Ascending aorta (tissue), 2 donors: ENCODE measurements at regions not wholly inside any gene's neighbourhood (a gene's known extent, or its start where the extent isn't known, plus 50 kb on each side); places are given as distances from the start of the nearest gene placed in this dataset.

Experiments
- DNase-seq, 2 donors: peaks; one replicate each; pipeline ENCODE4 v3.0.0-alpha.2; 2019; ENCODE audit warnings: low spot score in 2 of 2
- H3K27ac ChIP-seq, 2 donors: fragments of 200-600 bp; sonication (generic); one replicate each; pipeline ENCODE4 v1.5.1; 2016 to 2017; ENCODE audit warnings: mild to moderate bottlenecking in 1 of 2
- H3K27me3 ChIP-seq: fragments of 200-600 bp; sonication (generic); one replicate; pipeline ENCODE4 v1.5.1; 2017
- H3K36me3 ChIP-seq, 2 donors: fragments of 200-600 bp; sonication (generic); one replicate each; pipeline ENCODE4 v1.5.1; 2016
- H3K4me1 ChIP-seq, 2 donors: fragments of 200-600 bp; sonication (generic); one replicate each; pipeline ENCODE4 v1.5.1; 2016 to 2017; ENCODE audit warnings: mild to moderate bottlenecking in 1 of 2
- H3K4me3 ChIP-seq, 2 donors: fragments of 200-600 bp; sonication (generic); one replicate each; pipeline ENCODE4 v1.5.1; 2016 to 2017; ENCODE audit warnings: mild to moderate bottlenecking in 1 of 2
- H3K9me3 ChIP-seq, 2 donors: fragments of 200-600 bp; sonication (generic); one replicate each; pipeline ENCODE4 v1.5.1; 2016
- CTCF ChIP-seq, 3 experiments: fragments of 200-600 bp in 2 of 3; fragments of 450-650 bp in 1 of 3; sonication (generic) in 2 of 3; IDR thresholded peaks; one replicate each; pipeline ENCODE4 v1.5.1; 2016 to 2019; ENCODE audit warnings: antibody characterized with exemption in 3 of 3, mild to moderate bottlenecking in 1 of 3, moderate library complexity in 1 of 3
- intact Hi-C: fragments of 100-400 bp; cut with DNase I; formaldehyde crosslinking; loops from one replicate; pipeline ENCODE4 v1.15.1; 2023

DNA sequence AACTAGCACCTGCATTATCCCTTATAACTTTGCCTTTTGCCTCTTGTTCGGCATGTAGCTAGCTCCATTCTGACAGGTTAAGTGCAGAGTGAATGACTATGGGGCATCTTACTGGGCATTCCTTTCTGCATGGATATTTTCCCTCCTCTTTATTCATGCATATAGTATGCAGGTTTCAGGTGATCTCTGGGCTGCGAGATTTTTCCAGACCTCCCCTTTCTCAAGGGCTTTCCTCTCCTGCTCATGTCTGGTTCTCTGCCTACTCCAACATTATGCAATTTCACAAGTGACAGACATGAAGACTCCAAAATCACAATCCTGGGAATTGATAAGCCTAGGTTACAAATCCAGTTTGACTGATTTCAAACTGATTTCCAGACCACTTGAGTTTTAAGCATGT lies 503.8 kb downstream of the NXPH1 start:
- no peaks in the 10 kb centered on the region for H3K27me3 ChIP-seq
- no peak for DNase-seq

DNA sequence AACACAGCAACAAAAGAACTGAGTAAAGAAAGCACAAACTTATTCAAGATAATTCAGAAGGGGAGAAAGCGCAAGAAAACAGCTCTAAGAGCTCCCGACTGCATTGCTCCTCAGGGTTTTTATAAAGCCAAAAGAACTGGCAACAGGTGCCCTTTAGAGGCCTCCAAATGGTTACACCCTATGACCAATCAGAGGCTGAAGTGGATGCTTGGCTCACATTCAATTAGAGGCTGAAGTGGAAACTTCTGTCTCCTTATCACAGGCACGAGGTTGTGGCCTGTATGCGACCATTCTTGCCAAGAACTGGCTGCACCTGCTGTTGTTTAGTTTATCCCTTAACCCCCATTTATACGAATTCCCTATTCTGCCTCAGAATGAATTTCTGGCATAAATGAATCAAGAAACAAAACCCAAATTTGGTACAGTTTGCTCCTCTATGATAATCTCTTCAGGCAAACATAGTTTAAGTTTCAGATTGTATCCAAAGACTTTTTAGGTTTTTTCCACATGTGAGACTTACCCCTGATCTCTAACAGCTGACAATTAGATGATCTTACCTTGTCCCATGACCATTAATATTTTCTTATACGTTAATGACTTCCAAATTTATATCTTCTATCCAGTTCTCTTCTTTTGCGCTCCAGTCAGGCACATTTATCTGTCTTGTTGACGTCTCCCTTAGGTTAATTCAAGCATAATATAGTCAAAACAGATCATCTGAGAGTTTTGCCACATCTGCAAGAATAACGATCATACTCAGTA lies 504.8 kb downstream of the NXPH1 start:
- intact Hi-C loops: no loop called here
- no peak for TF ChIP-seq CTCF (IDR thresholded peaks at IDR 0.05)
- DNase-seq: no peak
- Histone ChIP-seq H3K4me3 (no peak overlapping the region), H3K27me3 (no peaks in the 10 kb centered on the region), H3K9me3 (no peaks in the 10 kb centered on the region), H3K4me1 (no peaks in the 10 kb centered on the region), H3K27ac (no peak overlapping the region), H3K36me3 (no peaks in the 10 kb centered on the region)

More for the DNA sequence above, 503.8 kb downstream of the NXPH1 start:
- intact Hi-C loops: no loop called here
- Histone ChIP-seq H3K4me1 (no peaks in the 10 kb centered on the region), H3K27ac (no peak overlapping the region), H3K36me3 (no peaks in the 10 kb centered on the region), H3K9me3 (no peaks in the 10 kb centered on the region), H3K4me3 (no peak overlapping the region)
- TF ChIP-seq CTCF (IDR thresholded peaks at IDR 0.05): no peak

DNA sequence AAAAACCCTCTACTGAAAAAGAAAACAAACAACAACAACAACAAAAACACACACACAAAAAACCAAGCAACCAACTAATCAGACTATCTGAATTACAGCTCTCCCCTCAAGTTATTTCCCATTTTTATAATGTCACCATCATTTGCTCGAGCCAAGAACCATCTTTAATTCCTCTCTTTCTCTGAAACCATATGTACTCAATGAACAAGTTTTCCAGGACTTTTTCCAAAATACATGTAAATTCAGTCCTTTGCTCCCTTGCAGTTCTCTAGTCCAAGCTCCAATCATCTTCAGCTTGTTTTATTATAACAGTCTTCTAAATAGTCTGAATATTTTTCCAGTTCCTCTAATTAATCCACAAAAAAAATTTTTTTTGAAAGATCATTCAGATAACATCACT lies 506.0 kb downstream of the NXPH1 start:
- no peaks in the 10 kb centered on the region for H3K27me3 ChIP-seq
- DNase-seq: no peak
- no peak for TF ChIP-seq CTCF (IDR thresholded peaks at IDR 0.05)
- H3K36me3 ChIP-seq: no peaks in the 10 kb centered on the region
- intact Hi-C loops: no loop called here
- H3K4me3 ChIP-seq: no peak overlapping the region
- H3K9me3 ChIP-seq: no peaks in the 10 kb centered on the region
- no peak overlapping the region for H3K27ac ChIP-seq
- no peaks in the 10 kb centered on the region for H3K4me1 ChIP-seq

- Histone ChIP-seq H3K4me3 (no peak overlapping the region), H3K27ac (no peak overlapping the region), H3K27me3 (no peaks in the 10 kb centered on the region), H3K36me3 (no peaks in the 10 kb centered on the region), H3K9me3 (no peaks in the 10 kb centered on the region), H3K4me1 (no peaks in the 10 kb centered on the region)
- intact Hi-C loops: no loop called here
- no peak for TF ChIP-seq CTCF (IDR thresholded peaks at IDR 0.05)
- no peak for DNase-seq
Measured at GRCh38 chr7:8963722-8964121, 530.3 kb downstream of the NXPH1 start.

DNA sequence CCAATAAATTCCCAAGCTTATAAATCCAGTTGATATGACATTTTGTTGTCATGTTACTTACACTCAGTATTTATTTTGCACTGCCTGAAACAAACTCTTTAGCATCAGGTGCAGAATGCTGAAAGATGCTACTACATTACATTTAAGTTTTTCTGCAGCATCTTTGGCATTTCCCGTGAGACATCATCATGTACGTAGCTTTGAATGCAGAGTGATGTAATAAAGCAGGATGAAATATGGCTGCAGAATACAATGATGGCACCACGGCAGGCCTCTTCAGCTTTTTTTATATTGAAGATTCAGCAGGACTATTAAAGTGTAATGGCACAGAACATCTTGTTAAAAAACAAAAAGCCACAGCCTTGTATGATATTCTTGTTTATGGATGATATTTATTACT lies 531.8 kb downstream of the NXPH1 start:
- H3K36me3 ChIP-seq: no peaks in the 10 kb centered on the region
- DNase-seq: no peak
- intact Hi-C loops: no loop called here
- H3K27ac ChIP-seq: no peak overlapping the region
- no peak overlapping the region for H3K4me3 ChIP-seq
- H3K4me1 ChIP-seq: no peaks in the 10 kb centered on the region
- no peaks in the 10 kb centered on the region for H3K27me3 ChIP-seq
- no peaks in the 10 kb centered on the region for H3K9me3 ChIP-seq
- TF ChIP-seq CTCF (IDR thresholded peaks at IDR 0.05): no peak

GRCh38 chr7:8973601-8974000 lies 540.2 kb downstream of the NXPH1 start:
- Histone ChIP-seq H3K4me3 (no peak overlapping the region), H3K27me3 (no peaks in the 10 kb centered on the region), H3K9me3 (no peaks in the 10 kb centered on the region), H3K4me1 (no peaks in the 10 kb centered on the region), H3K27ac (no peak overlapping the region), H3K36me3 (no peaks in the 10 kb centered on the region)
- DNase-seq: no peak
- TF ChIP-seq CTCF (IDR thresholded peaks at IDR 0.05): no peak
- intact Hi-C loops: no loop called here
